AG10803 (cell line): ENCODE measurements at regions not wholly inside any gene's neighbourhood (a gene's known extent, or its start where the extent isn't known, plus 50 kb on each side); places are given as distances from the start of the nearest gene placed in this dataset.

Experiments
- DNase-seq: peaks from one replicate; pipeline ENCODE4 v3.0.0; 2010; ENCODE audit warnings: low read depth
- H3K4me3 ChIP-seq: 2 replicates; pipeline ENCODE4 v1.5.1; 2011; ENCODE audit warnings: mild to moderate bottlenecking, low read length, control low read depth
- CTCF ChIP-seq: conservative IDR thresholded peaks from 2 replicates; pipeline ENCODE4 v1.5.1; 2011; ENCODE audit warnings: mild to moderate bottlenecking, low read length, control low read depth, inconsistent platforms

- DNase-seq: peak; percentile 80
- TF ChIP-seq CTCF: no peak
- H3K4me3 ChIP-seq: no peak overlapping the region
Observed at GRCh38 chr5:124519396-124519795, 227.0 kb downstream of the ZNF608 start.

GRCh38 chr5:124516567-124516966, 229.9 kb downstream of the ZNF608 start:
- no peak for TF ChIP-seq CTCF
- no peak for DNase-seq
- H3K4me3 ChIP-seq: no peak overlapping the region

GRCh38 chr5:124515497-124516245, 230.8 kb downstream of the ZNF608 start:
- no peak for DNase-seq
- TF ChIP-seq CTCF: no peak
- H3K4me3 ChIP-seq: no peak overlapping the region

- TF ChIP-seq CTCF: no peak
- H3K4me3 ChIP-seq: no peak overlapping the region
Observed at GRCh38 chr5:124514956-124515355, 231.5 kb downstream of the ZNF608 start.

GRCh38 chr5:124512952-124513632, 233.3 kb downstream of the ZNF608 start:
- DNase-seq: no peak
- no peak overlapping the region for H3K4me3 ChIP-seq
- TF ChIP-seq CTCF: no peak

More at GRCh38 chr5:124514956-124515355, 231.5 kb downstream of the ZNF608 start:
- no peak for DNase-seq

DNA sequence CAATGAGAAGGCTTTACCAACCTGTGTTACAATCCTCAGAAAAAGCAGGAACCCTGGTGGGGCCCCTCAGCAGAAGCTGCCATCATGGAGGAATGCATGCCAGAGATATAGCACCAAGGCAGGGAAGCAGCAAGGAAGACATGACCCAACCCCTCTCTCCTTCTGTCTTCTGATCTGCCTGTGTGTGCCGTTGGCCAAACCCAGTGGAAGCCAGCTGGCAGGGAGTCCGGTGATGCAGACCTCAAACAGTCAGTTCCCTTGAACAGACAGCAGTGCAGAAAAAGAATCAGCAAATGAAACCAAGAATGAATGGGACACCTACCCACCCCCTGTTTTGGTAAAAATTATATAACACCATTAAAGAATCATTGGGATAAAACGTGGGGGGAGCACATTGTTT, 234.2 kb downstream of the ZNF608 start:
- no peak overlapping the region for H3K4me3 ChIP-seq
- TF ChIP-seq CTCF: no peak
- DNase-seq: no peak

GRCh38 chr5:124511791-124512190, 234.6 kb downstream of the ZNF608 start:
- no peak overlapping the region for H3K4me3 ChIP-seq
- no peak for DNase-seq
- no peak for TF ChIP-seq CTCF
